Omental fat pad (tissue), 3 donors: ENCODE measurements at regions not wholly inside any gene's neighbourhood (a gene's known extent, or its start where the extent isn't known, plus 50 kb on each side); places are given as distances from the start of the nearest gene placed in this dataset.

ENCODE experiments used
- ATAC-seq: fragments of 150-250 bp; one replicate; pipeline ENCODE4 v1.9.1; 2016; ENCODE audit warnings: mild to moderate bottlenecking, moderate library complexity; ENCODE audit not compliant: low FRiP score
- DNase-seq: peaks from one replicate; pipeline ENCODE4 v3.0.0-alpha.2; 2019; ENCODE audit warnings: low spot score
- TF ChIP-seq, protein P1 (sequence below), 3 donors: fragments of 450-650 bp; IDR thresholded peaks; one replicate each; pipeline ENCODE4 v1.5.1; 2016 to 2017; ENCODE audit warnings: antibody characterized with exemption in 3 of 3, mild to moderate bottlenecking in 3 of 3, moderate library complexity in 2 of 3

DNA sequence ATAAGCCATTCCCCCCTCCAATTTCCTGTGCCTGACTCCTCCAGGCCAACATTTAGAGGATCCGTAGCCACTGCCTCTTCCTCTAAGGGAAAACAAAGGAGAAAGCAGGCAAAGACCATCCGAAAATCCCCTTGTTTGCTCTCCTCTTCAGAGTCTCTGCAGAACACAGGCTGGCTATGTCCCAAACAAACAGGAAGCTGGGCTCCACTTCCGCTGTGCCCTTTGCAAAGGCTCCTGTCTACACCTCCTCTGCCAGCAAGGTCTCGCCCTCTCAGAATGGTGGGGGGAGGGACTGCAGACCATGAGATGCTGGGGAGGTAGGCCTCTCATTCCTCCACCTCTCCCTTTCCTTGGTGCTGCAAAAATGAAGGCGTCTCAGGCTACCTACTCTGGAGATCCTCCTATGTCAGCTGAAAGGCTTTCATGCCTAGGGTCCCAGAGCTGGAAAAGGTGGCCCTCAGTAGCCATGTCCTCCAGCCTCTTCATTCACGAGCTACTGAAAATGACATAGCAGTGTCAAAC, 596.2 kb downstream of the BUD13 start:
- ATAC-seq (no peak), DNase-seq (no peak)
- TF ChIP-seq, protein P1, sequence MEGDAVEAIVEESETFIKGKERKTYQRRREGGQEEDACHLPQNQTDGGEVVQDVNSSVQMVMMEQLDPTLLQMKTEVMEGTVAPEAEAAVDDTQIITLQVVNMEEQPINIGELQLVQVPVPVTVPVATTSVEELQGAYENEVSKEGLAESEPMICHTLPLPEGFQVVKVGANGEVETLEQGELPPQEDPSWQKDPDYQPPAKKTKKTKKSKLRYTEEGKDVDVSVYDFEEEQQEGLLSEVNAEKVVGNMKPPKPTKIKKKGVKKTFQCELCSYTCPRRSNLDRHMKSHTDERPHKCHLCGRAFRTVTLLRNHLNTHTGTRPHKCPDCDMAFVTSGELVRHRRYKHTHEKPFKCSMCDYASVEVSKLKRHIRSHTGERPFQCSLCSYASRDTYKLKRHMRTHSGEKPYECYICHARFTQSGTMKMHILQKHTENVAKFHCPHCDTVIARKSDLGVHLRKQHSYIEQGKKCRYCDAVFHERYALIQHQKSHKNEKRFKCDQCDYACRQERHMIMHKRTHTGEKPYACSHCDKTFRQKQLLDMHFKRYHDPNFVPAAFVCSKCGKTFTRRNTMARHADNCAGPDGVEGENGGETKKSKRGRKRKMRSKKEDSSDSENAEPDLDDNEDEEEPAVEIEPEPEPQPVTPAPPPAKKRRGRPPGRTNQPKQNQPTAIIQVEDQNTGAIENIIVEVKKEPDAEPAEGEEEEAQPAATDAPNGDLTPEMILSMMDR (IDR thresholded peaks at IDR 0.05), result no peak

DNA sequence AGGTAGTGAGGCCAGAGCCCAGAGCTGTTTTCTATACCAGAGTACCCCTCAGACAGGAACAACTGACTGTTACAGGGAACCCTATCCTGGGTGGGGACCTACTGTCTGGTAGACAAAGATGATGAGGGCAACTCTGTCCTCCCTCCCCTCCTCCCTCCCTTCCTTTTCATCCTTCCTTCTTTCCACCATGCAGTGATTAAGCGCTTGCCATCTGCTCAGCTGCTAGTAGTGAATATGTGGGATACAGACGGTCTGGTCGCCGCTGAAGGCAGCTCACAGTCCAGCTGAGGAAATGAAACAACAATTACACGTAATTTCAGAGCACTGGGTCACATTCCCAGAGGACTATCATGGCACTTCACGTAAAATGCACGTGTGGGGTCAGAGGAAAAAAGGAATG, 597.1 kb downstream of the BUD13 start:
- ATAC-seq (no peak), DNase-seq (no peak)
- TF ChIP-seq, protein P1 (IDR thresholded peaks at IDR 0.05), result no peak

DNA sequence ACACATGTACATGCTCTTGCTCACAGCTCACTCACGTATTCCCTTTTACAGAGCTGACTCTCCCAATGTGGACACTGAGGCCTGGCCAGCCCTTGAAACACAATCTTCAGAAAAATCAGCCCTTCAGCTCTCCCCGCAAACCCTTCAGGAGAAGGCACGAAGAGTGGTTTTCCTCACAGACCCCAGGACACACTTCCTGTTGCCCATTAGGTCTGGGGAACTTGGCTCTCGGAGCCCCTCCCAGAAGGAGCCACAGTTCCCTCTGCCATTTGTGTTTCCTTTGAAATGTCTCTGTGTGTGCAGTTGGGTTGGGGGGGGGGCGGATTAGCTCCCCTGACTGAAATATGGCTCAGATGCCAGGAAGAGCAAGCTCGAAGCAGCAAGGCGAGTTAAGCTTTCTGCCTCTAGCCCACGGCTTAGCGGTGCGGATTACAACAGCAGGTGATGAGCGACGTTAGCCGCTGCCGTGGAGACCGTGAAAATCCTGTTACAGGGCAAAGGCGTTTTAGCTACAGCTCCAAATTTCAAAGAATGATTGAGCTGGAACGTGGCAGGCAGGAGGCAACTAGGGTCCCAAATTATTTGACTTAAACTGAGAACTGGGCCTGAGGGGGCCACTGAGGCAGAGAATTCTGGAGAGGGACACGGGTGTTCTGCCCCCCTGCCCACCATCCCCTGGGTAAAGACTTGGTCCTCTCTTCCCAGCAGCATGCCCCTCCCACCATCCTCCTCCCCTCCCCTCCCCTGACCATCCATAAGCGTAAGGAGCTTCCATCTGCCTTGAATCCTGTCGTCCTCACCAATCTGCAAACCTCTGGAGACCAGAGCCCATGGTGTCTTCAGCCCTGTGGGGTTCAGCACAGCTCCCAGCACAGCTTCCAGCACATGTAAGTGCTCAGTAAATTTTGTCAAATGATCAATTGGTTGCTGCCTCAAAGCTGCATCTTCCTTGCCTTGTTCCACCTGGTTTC, 598.6 kb downstream of the BUD13 start:
- DNase-seq, result no peak
- TF ChIP-seq, protein P1 (IDR thresholded peaks at IDR 0.05), result no peak
- no peak for ATAC-seq

DNA sequence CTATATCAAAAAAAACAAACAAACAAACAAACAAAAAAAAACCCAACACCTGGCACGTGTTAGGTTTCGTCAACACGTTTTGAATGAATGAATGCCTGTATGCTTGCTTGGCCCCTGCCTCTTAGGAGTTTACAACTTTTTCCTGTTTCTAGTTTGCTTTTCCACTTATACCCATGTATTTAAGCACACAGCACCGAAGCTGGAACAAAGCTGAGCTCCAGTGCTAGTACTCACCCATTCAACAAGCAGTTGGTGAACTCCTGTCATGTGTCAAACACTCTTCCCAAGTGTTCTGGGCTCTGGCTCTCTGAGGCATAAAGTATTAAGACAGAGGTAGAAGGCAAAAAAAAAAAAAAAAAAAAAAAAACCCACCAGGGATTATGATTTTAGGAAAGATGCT, 599.3 kb downstream of the BUD13 start:
- TF ChIP-seq, protein P1 (IDR thresholded peaks at IDR 0.05), result no peak
- DNase-seq (no peak), ATAC-seq (no peak)

DNA sequence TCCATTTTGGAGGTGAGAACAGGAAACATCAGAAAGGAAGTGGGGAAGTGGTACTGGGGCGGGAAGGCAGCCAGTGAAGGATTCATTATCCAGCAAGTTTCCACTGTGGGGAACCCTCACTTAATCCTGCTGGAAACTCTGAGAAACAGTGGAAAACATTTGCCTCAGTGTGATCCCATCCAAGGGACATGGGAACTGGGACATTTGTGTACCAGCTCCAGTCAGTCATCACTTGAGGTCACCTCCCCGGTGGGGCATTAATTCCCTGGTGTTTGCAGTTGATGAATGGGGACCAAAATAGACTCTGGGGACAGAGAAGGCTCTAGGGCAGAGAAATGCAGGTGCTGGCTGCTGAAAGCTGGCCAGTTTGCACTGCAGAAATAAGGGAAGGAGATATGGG, 599.9 kb downstream of the BUD13 start:
- no peak for ATAC-seq
- TF ChIP-seq, protein P1 (IDR thresholded peaks at IDR 0.05), result no peak
- no peak for DNase-seq

DNA sequence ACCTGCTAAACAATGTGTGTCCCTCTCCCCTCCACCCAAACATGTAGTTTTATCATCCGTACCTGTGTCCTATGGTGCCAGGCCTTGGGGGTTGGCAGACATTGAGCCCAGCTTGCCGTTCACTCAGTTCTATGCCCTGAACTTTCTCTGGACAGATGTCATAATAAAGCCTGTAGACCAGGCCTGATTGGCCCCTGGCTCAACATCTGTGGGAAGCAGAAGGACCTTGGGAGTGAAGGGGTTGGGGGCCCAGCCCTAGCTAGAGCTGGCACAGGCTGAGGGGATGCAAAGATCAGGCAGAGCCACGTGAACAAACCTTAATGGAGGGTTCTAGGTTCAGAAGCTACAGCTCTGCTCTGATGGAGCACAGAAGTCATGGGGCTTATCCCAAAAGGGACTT, 600.6 kb downstream of the BUD13 start:
- ATAC-seq (no peak), DNase-seq (no peak)
- TF ChIP-seq, protein P1 (IDR thresholded peaks at IDR 0.05), result no peak
